ENCODE measurements at regions not wholly inside any gene's neighbourhood (a gene's known extent, or its start where the extent isn't known, plus 50 kb on each side); places are given as distances from the start of the nearest gene placed in this dataset.

GRCh38 chr3:39752019-39752637 lies 57.3 kb upstream of the MYRIP start:
- DNase-seq: no peak

- DNase-seq: no peak
Measured at GRCh38 chr3:39752751-39753150, 56.7 kb upstream of the MYRIP start.

- DNase-seq: no peak
Measured at GRCh38 chr3:39753391-39753790, 56.0 kb upstream of the MYRIP start.

- DNase-seq: no peak
Measured at GRCh38 chr3:39754549-39754948, 54.9 kb upstream of the MYRIP start.

GRCh38 chr3:39755100-39755499 lies 54.3 kb upstream of the MYRIP start:
- no peak for DNase-seq

- DNase-seq: no peak
Measured at GRCh38 chr3:39757307-39757706, 52.1 kb upstream of the MYRIP start.
